Pulmonary artery endothelial cell (primary cell): ENCODE measurements at regions not wholly inside any gene's neighbourhood (a gene's known extent, or its start where the extent isn't known, plus 50 kb on each side); places are given as distances from the start of the nearest gene placed in this dataset.
"Not testable (repeated sequence)": the region's sequence is repeated elsewhere in the genome, so short reads cannot be mapped to it uniquely, and the experiment has no call there.

Source experiments
- DNase-seq: peaks from one replicate; pipeline ENCODE4 v3.0.0-alpha.2; 2011; ENCODE audit warnings: low read depth, low spot score

- DNase-seq, result not testable (repeated sequence)
Observed at GRCh38 chr5:34096033-34096432, 53.0 kb upstream of the C1QTNF3 start.

- DNase-seq, result not testable (repeated sequence)
Observed at GRCh38 chr5:34099891-34100290, 56.9 kb upstream of the C1QTNF3 start.

- not testable (repeated sequence) for DNase-seq
Observed at GRCh38 chr5:34101567-34101966, 58.6 kb upstream of the C1QTNF3 start.

DNA sequence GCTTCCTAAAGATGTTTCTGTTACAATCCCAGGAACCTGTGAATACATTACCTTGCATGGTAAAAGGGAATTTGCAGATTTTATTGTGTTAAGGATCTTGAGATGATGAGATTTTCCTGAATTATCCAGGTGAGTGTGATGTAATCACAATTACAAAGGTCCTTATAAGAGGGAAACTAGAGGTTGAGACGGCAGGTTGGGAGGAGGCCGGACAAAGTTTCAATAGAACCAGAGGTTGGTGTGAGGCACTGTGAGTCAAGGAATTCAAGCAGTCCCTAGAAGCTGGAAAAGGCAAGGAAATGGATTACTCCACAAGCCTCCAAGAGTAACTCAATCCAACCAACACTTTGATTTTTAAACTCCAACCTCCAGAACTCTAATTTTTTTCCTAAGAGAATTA lies 65.9 kb upstream of the C1QTNF3 start:
- DNase-seq, result not testable (repeated sequence)

DNA sequence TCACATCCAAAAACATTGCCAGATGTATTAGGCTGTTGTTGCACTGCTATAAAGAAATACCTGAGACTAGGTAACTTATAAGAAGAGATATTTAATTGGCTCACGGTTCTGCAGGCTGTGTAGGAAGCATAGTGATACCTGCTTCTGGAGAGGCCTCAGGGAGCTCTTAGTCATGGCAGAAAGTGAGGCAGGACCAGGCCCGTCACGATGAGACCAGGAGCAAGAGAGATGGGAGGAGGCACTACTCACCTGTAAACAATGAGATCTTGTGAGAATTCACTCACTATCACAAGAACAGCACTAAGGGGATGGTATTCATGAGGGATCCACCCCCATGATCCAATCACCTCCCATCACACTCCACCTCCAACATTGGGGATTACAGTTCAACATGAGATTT lies 81.3 kb upstream of the C1QTNF3 start:
- not testable (repeated sequence) for DNase-seq

DNA sequence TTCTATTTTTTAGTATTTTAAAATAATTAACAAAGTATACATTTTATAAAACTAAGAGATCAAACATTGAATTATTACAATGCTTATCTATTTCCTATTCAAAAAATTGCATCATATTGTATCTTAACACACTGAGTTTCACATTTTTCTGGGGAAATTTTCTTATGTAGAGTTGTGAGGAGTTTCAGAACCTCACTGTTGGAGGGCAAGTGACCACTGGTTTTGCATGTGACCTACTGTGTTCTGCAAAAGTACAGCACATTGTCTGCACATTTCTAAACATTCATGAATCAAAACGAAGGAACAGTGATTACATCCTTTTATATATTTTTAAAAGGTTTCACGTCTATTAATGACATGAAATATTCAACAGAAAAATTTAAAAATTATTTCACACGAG lies 82.3 kb upstream of the C1QTNF3 start:
- DNase-seq, result not testable (repeated sequence)

DNA sequence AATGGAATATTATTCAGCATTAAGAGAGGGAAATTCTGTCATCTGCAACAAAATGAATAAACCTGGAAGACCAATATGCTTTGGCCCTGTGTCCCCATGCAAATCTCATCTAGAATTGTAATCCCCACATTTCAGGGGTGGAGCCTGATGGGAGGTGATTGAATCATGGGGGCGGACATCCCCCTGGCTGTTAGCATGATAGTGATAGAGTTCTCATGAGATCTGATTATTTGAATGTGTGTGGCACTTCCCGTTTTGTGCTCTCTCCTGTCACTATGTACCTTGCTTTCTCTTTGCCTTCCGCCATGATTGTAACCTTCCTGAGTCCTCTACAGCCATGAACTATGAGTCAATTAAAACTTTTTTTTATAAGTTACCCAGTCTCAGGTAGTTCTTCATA lies 83.7 kb upstream of the C1QTNF3 start:
- DNase-seq, result not testable (repeated sequence)

GRCh38 chr5:34127818-34128217 lies 84.8 kb upstream of the C1QTNF3 start:
- DNase-seq, result not testable (repeated sequence)

GRCh38 chr5:34128890-34129289 lies 85.9 kb upstream of the C1QTNF3 start:
- DNase-seq, result not testable (repeated sequence)

- DNase-seq, result not testable (repeated sequence)
Observed at GRCh38 chr5:34154988-34155387, 112.0 kb upstream of the C1QTNF3 start.

DNA sequence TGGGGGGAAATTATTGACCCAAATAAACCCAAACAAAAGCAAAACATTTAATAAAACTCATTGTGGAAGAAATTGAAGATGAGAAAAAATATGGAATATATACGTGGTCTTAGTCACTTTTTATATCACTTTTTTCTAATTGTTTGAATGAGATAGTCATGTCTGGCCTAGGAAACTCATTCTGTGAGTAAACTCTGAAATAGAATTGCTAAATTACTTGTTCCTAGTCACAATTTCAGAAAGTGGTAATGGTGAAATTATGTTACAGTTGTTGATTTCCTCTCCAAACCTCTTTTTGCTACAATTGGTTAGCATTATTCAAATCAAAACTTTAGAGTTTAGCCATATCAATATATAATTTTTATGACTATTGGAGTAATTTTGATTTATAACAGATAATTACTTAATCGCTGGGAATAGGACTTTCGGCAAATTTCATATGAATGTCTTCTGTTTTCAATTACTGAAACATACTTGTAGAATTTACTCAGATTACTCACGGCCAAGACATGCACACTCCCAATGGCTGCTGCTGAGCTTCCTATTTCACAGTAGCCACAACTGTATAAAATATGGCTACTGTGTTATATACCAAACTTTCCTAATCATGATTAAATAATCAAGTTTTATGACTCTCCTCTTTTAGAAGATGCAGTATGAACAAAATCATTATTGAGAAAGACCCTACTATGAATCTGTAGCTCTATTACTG lies 113.8 kb upstream of the C1QTNF3 start:
- not testable (repeated sequence) for DNase-seq

DNA sequence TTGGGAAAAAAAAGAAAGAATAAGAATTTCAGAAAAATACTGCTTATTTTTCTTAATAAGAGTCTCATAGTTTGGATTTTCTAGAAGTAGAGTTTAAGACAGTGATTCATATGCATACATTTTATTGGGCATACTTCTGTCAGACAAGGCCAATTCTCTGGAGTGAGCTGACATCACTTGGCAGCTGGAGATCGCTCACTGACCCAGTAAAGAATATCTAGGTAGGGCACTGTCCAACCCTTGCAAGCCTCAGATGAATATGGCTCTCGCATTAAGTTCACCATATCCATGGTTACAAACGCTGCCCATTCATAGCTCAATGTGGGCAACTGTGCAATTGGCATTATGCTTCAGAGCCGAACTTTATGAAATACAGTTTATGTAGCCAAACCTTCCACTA lies 117.9 kb upstream of the C1QTNF3 start:
- not testable (repeated sequence) for DNase-seq

DNA sequence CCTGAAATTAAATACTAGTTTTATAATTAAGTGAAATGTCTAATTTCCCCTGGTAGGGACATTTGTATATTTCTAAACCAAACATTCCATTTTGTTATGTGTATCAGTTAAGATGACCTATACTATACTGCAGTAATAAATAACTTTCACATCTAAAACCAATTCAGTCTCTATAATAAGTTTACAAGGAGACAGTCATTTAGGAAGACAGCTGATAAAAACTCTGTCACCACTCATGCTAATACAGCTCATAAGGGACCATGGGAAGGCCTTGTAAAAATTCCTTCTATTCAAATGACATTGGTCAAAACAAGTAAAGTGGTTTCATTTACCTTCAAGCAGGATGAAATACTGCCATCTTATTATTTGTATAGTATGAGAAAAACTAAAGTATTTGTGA lies 128.4 kb upstream of the C1QTNF3 start:
- DNase-seq, result not testable (repeated sequence)

DNA sequence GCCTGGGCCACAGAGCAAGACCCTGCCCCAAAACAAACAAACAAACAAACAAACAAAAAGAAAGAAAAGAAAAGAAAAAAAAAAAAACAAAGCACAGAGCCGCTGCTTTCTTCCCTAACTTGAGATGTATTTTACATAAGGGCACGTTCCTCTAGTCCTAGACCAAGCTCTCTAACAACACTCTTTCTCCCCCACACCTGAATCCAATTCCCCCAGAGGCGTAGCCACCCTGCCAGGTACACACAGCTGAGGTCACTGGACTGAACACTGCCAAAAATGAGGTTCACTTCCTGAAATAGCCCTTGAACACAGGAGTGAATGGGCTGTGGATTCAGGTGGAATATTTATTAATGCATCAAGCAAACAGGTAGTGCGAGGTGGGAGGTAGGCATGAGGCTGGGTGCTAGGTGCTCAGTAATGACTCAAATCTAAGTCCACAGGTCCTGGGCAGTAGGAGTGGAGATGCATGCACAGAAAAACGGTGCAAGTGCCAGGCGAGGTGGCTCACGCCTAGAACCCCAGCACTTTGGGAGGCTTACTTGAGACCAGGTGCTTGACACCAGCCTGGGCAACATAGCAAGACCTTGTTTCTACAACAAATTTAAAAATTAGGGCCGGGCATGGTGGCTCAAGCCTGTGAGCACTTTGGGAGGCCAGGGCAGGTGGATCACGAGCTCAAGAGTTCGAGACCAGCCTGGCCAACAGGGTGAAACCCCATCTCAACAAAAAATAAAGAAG lies 136.6 kb upstream of the C1QTNF3 start:
- DNase-seq, result not testable (repeated sequence)

GRCh38 chr5:34180225-34180624 lies 137.2 kb upstream of the C1QTNF3 start:
- not testable (repeated sequence) for DNase-seq

DNA sequence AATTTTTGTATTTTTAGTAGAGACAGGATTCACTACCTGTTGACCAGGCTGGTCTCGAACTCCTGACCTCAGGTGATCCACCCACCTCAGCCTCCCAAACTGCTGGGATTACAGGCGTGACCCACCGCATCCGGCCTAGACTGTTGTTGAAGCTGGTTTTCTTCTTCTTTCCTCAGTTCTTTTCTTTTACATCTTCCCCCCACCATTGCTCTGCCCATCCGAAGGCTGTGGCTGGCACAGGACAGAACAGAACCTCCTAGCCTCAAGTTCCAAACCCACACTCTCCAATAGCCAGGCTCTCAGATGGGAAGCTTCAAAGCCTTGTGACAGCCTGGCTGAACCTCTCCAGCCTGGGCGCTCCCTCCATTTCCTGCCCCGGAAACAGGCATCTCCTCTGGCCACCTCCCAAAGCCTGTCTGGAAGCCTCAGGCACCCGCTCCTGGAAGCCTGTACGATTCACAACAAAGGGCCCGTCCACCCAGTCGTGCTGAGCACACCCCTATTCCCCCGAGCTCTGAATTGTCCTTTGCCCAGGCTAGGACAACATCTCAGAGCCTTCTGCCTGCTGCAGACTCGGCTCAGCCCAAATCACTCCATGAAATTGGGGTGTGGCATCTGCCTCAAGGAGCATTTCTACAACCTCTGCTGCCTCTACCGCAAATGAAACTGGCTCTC lies 138.1 kb upstream of the C1QTNF3 start:
- not testable (repeated sequence) for DNase-seq

- not testable (repeated sequence) for DNase-seq
Observed at GRCh38 chr5:34185005-34185404, 142.0 kb upstream of the C1QTNF3 start.

DNA sequence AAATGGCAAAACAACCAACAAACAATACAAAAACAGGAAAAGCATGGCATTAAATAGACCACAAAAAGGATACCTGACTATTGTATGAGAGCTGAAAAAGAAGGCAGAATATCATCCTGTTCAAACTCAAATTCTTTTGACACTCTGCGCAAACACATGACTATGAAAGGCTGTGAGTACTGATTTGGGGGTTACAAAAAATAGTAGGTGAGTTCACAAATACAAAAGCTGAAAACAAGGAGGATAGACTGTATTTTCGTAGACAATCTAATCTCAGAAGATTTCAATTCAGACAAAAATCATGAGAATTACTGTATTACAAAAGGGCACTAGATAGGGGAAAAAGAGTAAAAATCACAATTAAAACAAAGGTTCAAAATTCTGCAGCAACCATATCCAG lies 142.6 kb upstream of the C1QTNF3 start:
- not testable (repeated sequence) for DNase-seq

DNA sequence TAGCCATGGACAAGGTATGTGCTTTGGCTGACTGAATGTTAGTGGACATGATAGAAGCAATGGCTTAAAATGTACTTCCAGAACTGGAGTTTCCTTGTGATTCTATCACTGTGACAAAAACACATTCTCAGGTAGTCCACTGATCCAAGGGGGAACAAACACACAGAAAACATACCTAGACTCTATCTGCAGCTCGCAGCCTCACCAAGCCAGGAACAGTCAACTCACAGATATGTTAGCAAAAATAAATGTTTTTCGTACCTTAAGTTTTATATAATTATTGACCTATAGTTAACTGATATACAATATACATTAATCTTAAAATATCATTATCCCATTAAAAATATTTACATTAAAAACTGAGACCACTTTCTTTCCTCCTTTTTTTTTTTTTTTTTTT lies 143.1 kb upstream of the C1QTNF3 start:
- DNase-seq, result not testable (repeated sequence)

DNA sequence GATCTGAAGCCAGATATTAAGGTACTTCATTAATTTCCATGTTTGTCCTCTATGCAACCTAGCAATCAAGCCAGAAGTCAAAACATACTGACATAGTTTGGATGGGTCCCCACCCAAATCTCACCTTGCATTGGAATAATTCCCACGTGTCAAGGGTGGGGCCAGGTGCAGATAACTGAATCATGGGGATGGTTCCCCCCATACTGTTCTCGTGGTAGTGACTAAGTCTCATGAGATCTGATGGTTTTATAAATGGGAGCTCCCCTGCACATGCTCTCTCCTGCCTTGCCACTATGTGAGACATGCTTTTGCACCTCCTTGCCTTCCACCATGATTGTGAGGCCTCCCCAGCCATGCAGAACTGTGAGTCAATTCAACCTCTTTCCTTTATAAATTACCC lies 143.9 kb upstream of the C1QTNF3 start:
- DNase-seq, result not testable (repeated sequence)

DNA sequence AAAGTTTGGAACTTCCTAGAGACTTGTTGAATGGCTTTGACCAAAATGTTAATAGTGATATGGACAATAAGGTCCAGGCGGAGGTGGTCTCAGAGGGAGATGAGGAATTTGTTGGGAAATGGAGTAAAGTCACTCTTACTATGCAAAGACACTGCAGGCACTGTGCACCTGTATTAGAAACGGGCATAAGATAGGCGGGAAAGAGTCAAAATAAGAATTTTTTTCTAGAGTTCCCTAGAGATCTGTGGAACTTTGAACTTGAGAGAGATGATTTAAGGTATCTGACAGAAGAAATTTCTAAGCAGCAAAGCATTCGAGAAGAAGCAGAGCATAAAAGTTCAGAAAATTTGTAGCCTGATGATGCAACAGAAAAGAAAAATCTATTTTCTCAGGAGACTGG lies 144.4 kb upstream of the C1QTNF3 start:
- DNase-seq, result not testable (repeated sequence)
